CD4-positive, alpha-beta memory T cell (primary cell): ENCODE measurements at regions not wholly inside any gene's neighbourhood (a gene's known extent, or its start where the extent isn't known, plus 50 kb on each side); places are given as distances from the start of the nearest gene placed in this dataset.
"Not testable (repeated sequence)": the region's sequence is repeated elsewhere in the genome, so short reads cannot be mapped to it uniquely, and the experiment has no call there.

Experiments
- CTCF ChIA-PET: fragments of 350-600 bp; sonication (Branson Sonifier 250); formaldehyde crosslinking; loops from one replicate; lab custom pipeline; 2021; ENCODE audit warnings: inconsistent platforms; ENCODE audit not compliant: partially characterized antibody; lab: Charles Lee
- POLR2A ChIA-PET: fragments of 350-600 bp; sonication (Branson Sonifier 250); formaldehyde crosslinking; loops from one replicate; lab custom pipeline; 2021; ENCODE audit not compliant: partially characterized antibody; lab: Charles Lee
- DNase-seq, 5 donors: peaks; one replicate each; pipeline versions ENCODE4 v3.0.0 to v3.0.0-alpha.2; 2020 to 2022; ENCODE audit warnings: mixed read lengths in 1 of 5
- H3K27ac ChIP-seq: one replicate; pipeline ENCODE4 v1.7.0; 2013; ENCODE audit warnings: low read depth, low read length
- H3K27me3 ChIP-seq: 2 replicates; pipeline ENCODE4 v1.7.0; 2013; ENCODE audit warnings: mild to moderate bottlenecking, low read length, moderate library complexity; ENCODE audit not compliant: insufficient read depth
- H3K36me3 ChIP-seq: 2 replicates; pipeline ENCODE4 v1.7.0; 2013; ENCODE audit warnings: mild to moderate bottlenecking, low read length, moderate library complexity; ENCODE audit not compliant: insufficient read depth
- H3K4me1 ChIP-seq: 2 replicates; pipeline ENCODE4 v1.7.0; 2013; ENCODE audit warnings: mild to moderate bottlenecking, low read length, moderate library complexity; ENCODE audit not compliant: insufficient read depth
- H3K4me3 ChIP-seq, 2 donors: one replicate each; pipeline ENCODE4 v1.7.0; 2013; ENCODE audit warnings: low read length in 2 of 2, mild to moderate bottlenecking in 1 of 2
- H3K9me3 ChIP-seq, 2 donors: one replicate each; pipeline ENCODE4 v1.7.0; 2013; ENCODE audit warnings: low read length in 2 of 2, control low read depth in 1 of 2; ENCODE audit not compliant: control insufficient read depth in 1 of 2
- H3K27ac Mint-ChIP-seq, 7 donors: one replicate each; pipeline ENCODE4 v1.8.0; 2020 to 2021; ENCODE audit warnings: mixed read lengths in 7 of 7, mild to moderate bottlenecking in 6 of 7, inconsistent platforms in 3 of 7, moderate library complexity in 3 of 7
- H3K27me3 Mint-ChIP-seq, 2 donors: one replicate each; pipeline ENCODE4 v1.8.0; 2020 to 2021; ENCODE audit warnings: mixed read lengths in 2 of 2
- H3K36me3 Mint-ChIP-seq, 2 donors: one replicate each; pipeline ENCODE4 v1.8.0; 2020 to 2021; ENCODE audit warnings: mixed read lengths in 2 of 2, inconsistent platforms in 1 of 2, mild to moderate bottlenecking in 1 of 2
- H3K4me1 Mint-ChIP-seq, 4 donors: one replicate each; pipeline ENCODE4 v1.8.0; 2020 to 2021; ENCODE audit warnings: mixed read lengths in 4 of 4, mild to moderate bottlenecking in 1 of 4
- H3K4me3 Mint-ChIP-seq, 8 donors: one replicate each; pipeline ENCODE4 v1.8.0; 2020 to 2021; ENCODE audit warnings: mixed read lengths in 8 of 8, mild to moderate bottlenecking in 7 of 8, moderate library complexity in 6 of 8, inconsistent platforms in 3 of 8
- H3K9me3 Mint-ChIP-seq, 8 donors: one replicate each; pipeline ENCODE4 v1.8.0; 2020 to 2021; ENCODE audit warnings: mixed read lengths in 8 of 8, mild to moderate bottlenecking in 5 of 8, inconsistent platforms in 3 of 8, moderate library complexity in 1 of 8
- intact Hi-C: fragments of 100-400 bp; cut with micrococcal nuclease; formaldehyde crosslinking; loops from one replicate; pipeline ENCODE4 v1.15.1; 2023

DNA sequence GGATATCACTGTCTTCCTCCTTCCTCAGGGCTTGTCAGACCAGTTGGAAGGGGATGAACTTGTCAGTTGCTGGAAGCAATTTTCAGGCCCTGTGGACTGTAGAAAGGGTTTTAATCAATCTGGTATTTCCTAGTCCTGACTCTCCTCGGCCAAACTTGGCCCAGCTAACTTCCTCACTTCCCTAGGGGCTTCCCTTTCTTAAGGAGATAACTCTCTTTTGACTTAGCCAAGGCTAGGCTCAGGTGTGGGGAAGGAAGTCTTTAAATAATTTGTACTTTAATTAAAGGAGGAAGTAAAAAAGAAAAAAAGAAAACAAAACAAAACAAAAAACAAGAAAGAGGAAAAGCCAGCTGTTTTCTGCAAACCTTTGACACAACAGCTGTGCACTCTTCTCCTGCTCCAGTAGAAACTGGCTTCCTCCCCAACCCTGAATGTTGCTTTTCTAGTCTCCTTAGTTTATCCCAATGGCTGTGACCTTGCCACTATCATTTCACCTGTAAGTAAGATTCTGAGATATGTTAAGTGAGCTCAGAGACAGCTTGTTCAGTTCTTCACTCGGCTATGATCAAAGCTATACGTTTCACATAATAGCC, 53.0 kb upstream of the ST3GAL6 start:
- DNase-seq: no peak
- peaks cover 8 to 10% of the 10 kb centered on the region in 2 donors for H3K27me3 Mint-ChIP-seq
- Histone ChIP-seq H3K9me3 (no peaks in the 10 kb centered on the region), H3K27ac (no peak overlapping the region), H3K36me3 (no peaks in the 10 kb centered on the region), H3K27me3 (no peaks in the 10 kb centered on the region), H3K4me1 (no peaks in the 10 kb centered on the region), H3K4me3 (no peak overlapping the region)
- ChIA-PET CTCF (no interaction called here), POLR2A (no interaction called here)
- H3K27ac Mint-ChIP-seq: no peak overlapping the region
- peaks cover 0 to 2% (median 0%) of the 10 kb centered on the region in 8 donors for H3K9me3 Mint-ChIP-seq
- intact Hi-C loops: no loop called here
- H3K4me1 Mint-ChIP-seq: no peaks in the 10 kb centered on the region
- no peak overlapping the region for H3K4me3 Mint-ChIP-seq
- no peaks in the 10 kb centered on the region for H3K36me3 Mint-ChIP-seq

DNA sequence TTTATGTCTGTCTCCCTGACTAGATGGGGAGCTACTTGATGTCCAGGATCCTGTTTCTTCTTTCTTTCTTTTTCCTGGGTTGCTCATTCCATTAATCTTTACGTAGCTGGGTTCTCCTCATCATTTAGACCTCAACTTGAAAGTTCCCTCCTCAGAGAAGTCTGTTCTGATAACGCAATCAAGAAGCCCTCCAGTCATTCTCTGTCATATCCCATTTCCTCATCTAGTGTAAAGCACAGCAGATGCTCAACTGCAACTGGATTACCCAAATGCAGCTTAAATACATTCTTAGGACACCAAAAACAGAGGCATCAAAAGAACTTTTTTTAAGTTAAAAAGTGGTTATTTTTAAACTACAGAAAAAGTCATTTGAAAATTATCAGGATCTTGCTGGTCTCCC, 51.7 kb upstream of the ST3GAL6 start:
- H3K27me3 Mint-ChIP-seq: peaks cover 6 to 8% of the 10 kb centered on the region in 2 donors
- Histone ChIP-seq H3K9me3 (no peaks in the 10 kb centered on the region), H3K27me3 (no peaks in the 10 kb centered on the region), H3K27ac (no peak overlapping the region), H3K4me1 (no peaks in the 10 kb centered on the region), H3K4me3 (no peak overlapping the region), H3K36me3 (no peaks in the 10 kb centered on the region)
- no peak for DNase-seq
- no peaks in the 10 kb centered on the region for H3K4me1 Mint-ChIP-seq
- ChIA-PET CTCF (no interaction called here), POLR2A (no interaction called here)
- no peak overlapping the region for H3K4me3 Mint-ChIP-seq
- H3K36me3 Mint-ChIP-seq: no peaks in the 10 kb centered on the region
- H3K27ac Mint-ChIP-seq: no peak overlapping the region
- H3K9me3 Mint-ChIP-seq: peaks cover 0 to 2% (median 0%) of the 10 kb centered on the region in 8 donors
- intact Hi-C loops: no loop called here

DNA sequence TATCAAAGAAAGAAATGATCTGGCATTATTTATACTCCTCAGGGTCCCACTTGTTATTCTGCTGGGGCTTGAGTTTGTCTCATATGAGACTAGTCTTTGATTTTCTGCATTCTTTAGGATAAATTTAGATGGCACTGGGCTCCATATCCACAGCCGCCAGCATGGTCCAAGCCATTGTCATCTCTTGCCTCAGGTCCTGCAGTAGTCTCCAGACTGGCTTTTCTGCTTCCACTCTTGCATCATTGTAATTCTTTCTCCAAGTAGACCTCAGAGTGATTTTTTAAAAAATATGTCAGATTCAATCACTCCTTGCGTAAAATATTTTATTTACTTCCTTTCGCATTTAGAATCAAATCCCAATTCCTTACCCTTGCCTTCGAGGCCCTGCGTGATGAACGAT, 50.4 kb upstream of the ST3GAL6 start:
- CTCF ChIA-PET: no interaction called here
- DNase-seq: no peak
- Mint-ChIP-seq H3K36me3 (no peaks in the 10 kb centered on the region), H3K4me3 (no peak overlapping the region), H3K9me3 (peaks cover 0 to 2% (median 0%) of the 10 kb centered on the region in 8 donors), H3K27me3 (peaks cover 6 to 8% of the 10 kb centered on the region in 2 donors), H3K4me1 (no peaks in the 10 kb centered on the region), H3K27ac (no peak overlapping the region)
- no peak overlapping the region for H3K4me3 ChIP-seq
- no peaks in the 10 kb centered on the region for H3K27me3 ChIP-seq
- H3K36me3 ChIP-seq: no peaks in the 10 kb centered on the region
- intact Hi-C loops: no loop called here
- H3K9me3 ChIP-seq: no peaks in the 10 kb centered on the region
- H3K27ac ChIP-seq: no peak overlapping the region
- POLR2A ChIA-PET: no interaction called here
- no peaks in the 10 kb centered on the region for H3K4me1 ChIP-seq

- H3K9me3 Mint-ChIP-seq, H3K36me3 ChIP-seq, intact Hi-C loops, H3K27me3 ChIP-seq, H3K27ac Mint-ChIP-seq, H3K4me3 ChIP-seq, H3K9me3 ChIP-seq, H3K4me3 Mint-ChIP-seq, H3K4me1 ChIP-seq, CTCF ChIA-PET, DNase-seq, H3K27ac ChIP-seq, POLR2A ChIA-PET, H3K36me3 Mint-ChIP-seq, H3K27me3 Mint-ChIP-seq, H3K4me1 Mint-ChIP-seq: not testable (repeated sequence)
These were observed 49.8 kb upstream of the ST3GAL6 start for GRCh38 chr3:98713332-98713731.
